ENCODE measurements at regions not wholly inside any gene's neighbourhood (a gene's known extent, or its start where the extent isn't known, plus 50 kb on each side); places are given as distances from the start of the nearest gene placed in this dataset.
"Not testable (repeated sequence)": the region's sequence is repeated elsewhere in the genome, so short reads cannot be mapped to it uniquely, and the experiment has no call there.

GRCh38 chr1:67588178-67588855 is 96.7 kb upstream of the GADD45A start:
- no peak for ATAC-seq

- no peak for ATAC-seq
Observed at GRCh38 chr1:67589519-67590233, 95.3 kb upstream of the GADD45A start.

- no peak for ATAC-seq
Observed at GRCh38 chr1:67590329-67590728, 94.7 kb upstream of the GADD45A start.

- ATAC-seq = no peak
Observed at GRCh38 chr1:67594764-67595163, 90.2 kb upstream of the GADD45A start.

GRCh38 chr1:67596674-67597073 is 88.3 kb upstream of the GADD45A start:
- no peak for ATAC-seq

GRCh38 chr1:67597336-67597735 is 87.7 kb upstream of the GADD45A start:
- no peak for ATAC-seq

- no peak for ATAC-seq
Observed at GRCh38 chr1:67599085-67599484, 85.9 kb upstream of the GADD45A start.

GRCh38 chr1:67601539-67601938 is 83.5 kb upstream of the GADD45A start:
- no peak for ATAC-seq

- no peak for ATAC-seq
Observed at GRCh38 chr1:67601955-67602354, 83.0 kb upstream of the GADD45A start.

- ATAC-seq = no peak
Observed at GRCh38 chr1:67604778-67605177, 80.2 kb upstream of the GADD45A start.

GRCh38 chr1:67605209-67605780 is 79.7 kb upstream of the GADD45A start:
- ATAC-seq = no peak

- ATAC-seq = no peak
Observed at GRCh38 chr1:67607286-67607685, 77.7 kb upstream of the GADD45A start.

- no peak for ATAC-seq
Observed at GRCh38 chr1:67607699-67608098, 77.3 kb upstream of the GADD45A start.

GRCh38 chr1:67608661-67609576 is 76.1 kb upstream of the GADD45A start:
- no peak for ATAC-seq

GRCh38 chr1:67609577-67610341 is 75.2 kb upstream of the GADD45A start:
- ATAC-seq = no peak

GRCh38 chr1:67610450-67610849 is 74.6 kb upstream of the GADD45A start:
- no peak for ATAC-seq

GRCh38 chr1:67611846-67612245 is 73.2 kb upstream of the GADD45A start:
- ATAC-seq = no peak

GRCh38 chr1:67612788-67613241 is 72.2 kb upstream of the GADD45A start:
- no peak for ATAC-seq

GRCh38 chr1:67613479-67613878 is 71.5 kb upstream of the GADD45A start:
- ATAC-seq = not testable (repeated sequence)

GRCh38 chr1:67614511-67614934 is 70.5 kb upstream of the GADD45A start:
- ATAC-seq = no peak

GRCh38 chr1:67615886-67616285 is 69.1 kb upstream of the GADD45A start:
- ATAC-seq = no peak

- ATAC-seq = peak; percentile 70
Observed at GRCh38 chr1:67616394-67616985, 68.5 kb upstream of the GADD45A start.
